ENCODE measurements at regions not wholly inside any gene's neighbourhood (a gene's known extent, or its start where the extent isn't known, plus 50 kb on each side); places are given as distances from the start of the nearest gene placed in this dataset.

DNA sequence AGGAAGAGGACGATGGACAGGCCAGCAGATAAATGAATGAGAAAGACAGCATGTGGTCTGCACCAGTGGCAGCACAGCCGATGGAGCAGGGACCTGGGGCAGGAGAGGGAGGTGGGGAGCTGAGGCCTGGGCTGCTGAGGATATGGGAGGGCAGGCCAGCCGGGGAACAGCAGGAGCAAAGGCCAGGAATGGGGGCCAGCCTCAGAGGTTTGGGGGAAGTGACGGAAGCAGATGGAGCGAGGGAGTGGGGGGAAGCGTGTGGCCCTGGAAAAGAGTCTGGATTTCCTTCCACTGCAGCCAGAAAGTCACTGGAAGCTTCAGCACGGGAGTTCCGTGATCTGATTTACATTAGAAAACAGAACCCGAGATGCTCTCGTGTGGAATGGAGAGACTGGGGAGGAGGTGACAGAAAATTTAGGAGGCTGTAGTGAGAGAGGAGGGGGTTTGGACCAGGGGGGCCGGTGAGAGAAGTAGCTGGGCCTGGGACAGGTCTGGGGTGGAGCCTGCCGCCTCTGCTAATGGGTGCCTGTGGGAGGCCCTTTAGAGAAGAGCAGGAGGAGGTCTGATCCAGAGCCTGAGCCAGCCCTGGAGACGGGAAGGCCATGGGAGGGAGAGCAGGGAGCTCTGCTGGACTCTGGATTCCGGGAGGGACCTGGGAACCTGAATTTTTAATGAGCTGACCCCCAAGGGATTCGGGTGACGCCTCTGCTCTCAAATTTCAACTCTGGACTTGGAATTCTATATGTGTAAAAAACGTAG is 65.4 kb downstream of the TSPAN17 start:
- in situ Hi-C loops (cut with HindIII; ENCODE audit: extremely low pct_ligation_motif_present, low pct_unique_long_range_greater_than_20kb) (no loop called here), intact Hi-C loops (cut with micrococcal nuclease; ENCODE audit: unreplicated experiment) (no loop called here)
- Histone ChIP-seq H3K4me3 (replicated peaks in 1 of 3; ENCODE audit: insufficient read depth in 1 of 3, low read depth in 2 of 3, low read length in 3 of 3) (no peak overlapping the region), H3K4me1 (ENCODE audit: insufficient read depth, low read length) (no peaks in the 10 kb centered on the region), H3K27me3 (ENCODE audit: control insufficient read depth in 1 of 2, insufficient read depth in 2 of 2, low read length in 2 of 2) (peaks cover 10 to 77% of the 10 kb centered on the region in 2 experiments), H3K9ac (ENCODE audit: insufficient read depth, low read depth, low read length) (no peak overlapping the region), H3K4me2 (ENCODE audit: low read depth, low read length) (no peak overlapping the region), H3K79me2 (ENCODE audit: insufficient read depth, low read length) (no peaks in the 10 kb centered on the region), H3K36me3 (replicated peaks in 1 of 2; ENCODE audit: control insufficient read depth in 1 of 2, insufficient read depth in 2 of 2, low read length in 2 of 2) (no peaks in the 10 kb centered on the region), H3K27ac (ENCODE audit: extremely low read length, insufficient read depth, low read length) (no peak overlapping the region), H3K9me3 (ENCODE audit: low read length) (no peaks in the 10 kb centered on the region), H2AFZ (ENCODE audit: low read length) (no peak overlapping the region), H4K20me1 (ENCODE audit: insufficient read depth, low read length) (no peaks in the 10 kb centered on the region)
- POLR2A ChIA-PET = no interaction called here
- CTCF ChIA-PET (ENCODE audit: low intra/inter-chr PET ratio, low total read pairs) = no interaction called here
- FAIRE-seq (no peak), DNase-seq (ENCODE audit: low spot score) (no peak), ATAC-seq (no peak)
- no TSS peak for BruUV-seq (replicated peaks)
- 14% methylated on average over 15 of the region's 17 CpGs for WGBS (ENCODE audit: low lambda C conversion rate)
- TF ChIP-seq, protein P1, sequence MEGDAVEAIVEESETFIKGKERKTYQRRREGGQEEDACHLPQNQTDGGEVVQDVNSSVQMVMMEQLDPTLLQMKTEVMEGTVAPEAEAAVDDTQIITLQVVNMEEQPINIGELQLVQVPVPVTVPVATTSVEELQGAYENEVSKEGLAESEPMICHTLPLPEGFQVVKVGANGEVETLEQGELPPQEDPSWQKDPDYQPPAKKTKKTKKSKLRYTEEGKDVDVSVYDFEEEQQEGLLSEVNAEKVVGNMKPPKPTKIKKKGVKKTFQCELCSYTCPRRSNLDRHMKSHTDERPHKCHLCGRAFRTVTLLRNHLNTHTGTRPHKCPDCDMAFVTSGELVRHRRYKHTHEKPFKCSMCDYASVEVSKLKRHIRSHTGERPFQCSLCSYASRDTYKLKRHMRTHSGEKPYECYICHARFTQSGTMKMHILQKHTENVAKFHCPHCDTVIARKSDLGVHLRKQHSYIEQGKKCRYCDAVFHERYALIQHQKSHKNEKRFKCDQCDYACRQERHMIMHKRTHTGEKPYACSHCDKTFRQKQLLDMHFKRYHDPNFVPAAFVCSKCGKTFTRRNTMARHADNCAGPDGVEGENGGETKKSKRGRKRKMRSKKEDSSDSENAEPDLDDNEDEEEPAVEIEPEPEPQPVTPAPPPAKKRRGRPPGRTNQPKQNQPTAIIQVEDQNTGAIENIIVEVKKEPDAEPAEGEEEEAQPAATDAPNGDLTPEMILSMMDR (CRISPR knock-in tag; IDR thresholded peaks at IDR 0.05) = no peak
- TF ChIP-seq GATA4 (IDR thresholded peaks at IDR 0.05; ENCODE audit: borderline replicate concordance, low read depth) = no peak
- TF ChIP-seq, protein P2, sequence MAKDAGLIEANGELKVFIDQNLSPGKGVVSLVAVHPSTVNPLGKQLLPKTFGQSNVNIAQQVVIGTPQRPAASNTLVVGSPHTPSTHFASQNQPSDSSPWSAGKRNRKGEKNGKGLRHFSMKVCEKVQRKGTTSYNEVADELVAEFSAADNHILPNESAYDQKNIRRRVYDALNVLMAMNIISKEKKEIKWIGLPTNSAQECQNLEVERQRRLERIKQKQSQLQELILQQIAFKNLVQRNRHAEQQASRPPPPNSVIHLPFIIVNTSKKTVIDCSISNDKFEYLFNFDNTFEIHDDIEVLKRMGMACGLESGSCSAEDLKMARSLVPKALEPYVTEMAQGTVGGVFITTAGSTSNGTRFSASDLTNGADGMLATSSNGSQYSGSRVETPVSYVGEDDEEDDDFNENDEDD (CRISPR knock-in tag; IDR thresholded peaks at IDR 0.05; ENCODE audit: borderline replicate concordance) = no peak
- no peak for TF ChIP-seq RBM39 (IDR thresholded peaks at IDR 0.05; ENCODE audit: low read depth, low read length, poor library complexity, severe bottlenecking)
- no peak for TF ChIP-seq SYNCRIP (IDR thresholded peaks at IDR 0.05; ENCODE audit: insufficient read depth, low read depth, low read length)
- TF ChIP-seq ZNF3 (CRISPR knock-in tag; IDR thresholded peaks at IDR 0.05) = no peak
- TF ChIP-seq ZNF460 (CRISPR knock-in tag; IDR thresholded peaks at IDR 0.05; ENCODE audit: borderline replicate concordance) = no peak
- TF ChIP-seq, protein P3, sequence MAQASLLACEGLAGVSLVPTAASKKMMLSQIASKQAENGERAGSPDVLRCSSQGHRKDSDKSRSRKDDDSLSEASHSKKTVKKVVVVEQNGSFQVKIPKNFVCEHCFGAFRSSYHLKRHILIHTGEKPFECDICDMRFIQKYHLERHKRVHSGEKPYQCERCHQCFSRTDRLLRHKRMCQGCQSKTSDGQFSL (CRISPR knock-in tag; IDR thresholded peaks at IDR 0.05) = no peak
- no peak for TF ChIP-seq MED1 (CRISPR knock-in tag; IDR thresholded peaks at IDR 0.05)
- TF ChIP-seq, protein P4, sequence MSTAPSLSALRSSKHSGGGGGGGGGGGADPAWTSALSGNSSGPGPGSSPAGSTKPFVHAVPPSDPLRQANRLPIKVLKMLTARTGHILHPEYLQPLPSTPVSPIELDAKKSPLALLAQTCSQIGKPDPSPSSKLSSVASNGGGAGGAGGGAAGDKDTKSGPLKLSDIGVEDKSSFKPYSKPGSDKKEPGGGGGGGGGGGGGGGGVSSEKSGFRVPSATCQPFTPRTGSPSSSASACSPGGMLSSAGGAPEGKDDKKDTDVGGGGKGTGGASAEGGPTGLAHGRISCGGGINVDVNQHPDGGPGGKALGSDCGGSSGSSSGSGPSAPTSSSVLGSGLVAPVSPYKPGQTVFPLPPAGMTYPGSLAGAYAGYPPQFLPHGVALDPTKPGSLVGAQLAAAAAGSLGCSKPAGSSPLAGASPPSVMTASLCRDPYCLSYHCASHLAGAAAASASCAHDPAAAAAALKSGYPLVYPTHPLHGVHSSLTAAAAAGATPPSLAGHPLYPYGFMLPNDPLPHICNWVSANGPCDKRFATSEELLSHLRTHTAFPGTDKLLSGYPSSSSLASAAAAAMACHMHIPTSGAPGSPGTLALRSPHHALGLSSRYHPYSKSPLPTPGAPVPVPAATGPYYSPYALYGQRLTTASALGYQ (CRISPR knock-in tag; IDR thresholded peaks at IDR 0.05) = no peak
- no peak for TF ChIP-seq SUZ12 (IDR thresholded peaks at IDR 0.05; ENCODE audit: low read depth, low read length)
- TF ChIP-seq, protein P5, sequence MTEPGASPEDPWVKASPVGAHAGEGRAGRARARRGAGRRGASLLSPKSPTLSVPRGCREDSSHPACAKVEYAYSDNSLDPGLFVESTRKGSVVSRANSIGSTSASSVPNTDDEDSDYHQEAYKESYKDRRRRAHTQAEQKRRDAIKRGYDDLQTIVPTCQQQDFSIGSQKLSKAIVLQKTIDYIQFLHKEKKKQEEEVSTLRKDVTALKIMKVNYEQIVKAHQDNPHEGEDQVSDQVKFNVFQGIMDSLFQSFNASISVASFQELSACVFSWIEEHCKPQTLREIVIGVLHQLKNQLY (CRISPR knock-in tag; IDR thresholded peaks at IDR 0.05) = no peak

All from HepG2 (cell line).